ENCODE measurements at regions not wholly inside any gene's neighbourhood (a gene's known extent, or its start where the extent isn't known, plus 50 kb on each side); places are given as distances from the start of the nearest gene placed in this dataset.

- Histone ChIP-seq H3K4ac (ENCODE audit: low read depth, low read length) (no peak overlapping the region), H3K4me2 (ENCODE audit: insufficient read depth, insufficient read length, low read length) (no peak overlapping the region), H3K14ac (ENCODE audit: insufficient read depth, low read length) (no peak overlapping the region), H2BK5ac (ENCODE audit: insufficient read length, low read length) (no peak overlapping the region), H4K5ac (ENCODE audit: insufficient read length, low read depth, low read length) (no peak overlapping the region), H3K23me2 (ENCODE audit: insufficient read length, low read depth, low read length, poor library complexity, severe bottlenecking) (no peaks in the 10 kb centered on the region), H4K20me1 (ENCODE audit: control insufficient read depth, insufficient read depth, insufficient read length) (no peaks in the 10 kb centered on the region), H2BK12ac (ENCODE audit: insufficient read length, low read depth, low read length) (no peak overlapping the region), H4K91ac (ENCODE audit: insufficient read length, low read depth, low read length) (no peak overlapping the region), H2BK15ac (ENCODE audit: low read depth, low read length) (no peak overlapping the region), H2BK120ac (ENCODE audit: low read depth, low read length, poor library complexity, severe bottlenecking) (no peak overlapping the region), H2BK20ac (ENCODE audit: low read depth, low read length, poor library complexity, severe bottlenecking) (no peak overlapping the region), H3K9me3 (ENCODE audit: control insufficient read depth, low read depth, low read length) (no peaks in the 10 kb centered on the region), H2AK5ac (ENCODE audit: insufficient read length, low read length) (no peak overlapping the region), H3K27ac (ENCODE audit: insufficient read length, low read depth, low read length) (no peak overlapping the region), H3K79me2 (ENCODE audit: insufficient read depth, low read length) (no peaks in the 10 kb centered on the region), H3K79me1 (ENCODE audit: insufficient read depth, low read depth, low read length, poor library complexity, severe bottlenecking) (no peaks in the 10 kb centered on the region), H3K27me3 (ENCODE audit: insufficient read depth, low read length) (no peaks in the 10 kb centered on the region), H3K18ac (ENCODE audit: insufficient read length, low read depth, low read length) (no peak overlapping the region), H3K4me1 (ENCODE audit: insufficient read depth, low read length) (no peaks in the 10 kb centered on the region), H4K8ac (replicated peaks; ENCODE audit: insufficient read length, low read depth, low read length) (no peak overlapping the region), H3K9ac (ENCODE audit: extremely low read depth, insufficient read length, low read length) (no peak overlapping the region), H3K56ac (ENCODE audit: insufficient read length, low read depth, low read length) (no peak overlapping the region), H2AFZ (ENCODE audit: low read length) (no peak overlapping the region), H3T11ph (ENCODE audit: low read length) (no peak overlapping the region), H3K23ac (ENCODE audit: insufficient read length, low read depth, low read length) (no peak overlapping the region)
- Mint-ChIP-seq H3K27me3 (ENCODE audit: low read depth) (no peaks in the 10 kb centered on the region; the same call in 1 of the 2 replicates), H3K9me3 (no peaks in the 10 kb centered on the region), H3K27ac (no peak overlapping the region), H3K36me3 (ENCODE audit: insufficient read depth in 1 of 3, low read depth in 3 of 3) (no peaks in the 10 kb centered on the region), H3K4me3 (no peak overlapping the region), H3K4me1 (no peaks in the 10 kb centered on the region)
- no peak for DNase-seq
- TF ChIP-seq CTCF (conservative IDR thresholded peaks at IDR 0.05), result no peak
Observed at GRCh38 chr4:20474119-20474518, 222.4 kb downstream of the SLIT2 start.
